ENCODE measurements at regions not wholly inside any gene's neighbourhood (a gene's known extent, or its start where the extent isn't known, plus 50 kb on each side); places are given as distances from the start of the nearest gene placed in this dataset.

GRCh38 chr2:76310894-76311633 lies 600.3 kb upstream of the GCFC2 start:
- TF ChIP-seq POLR2A (IDR thresholded peaks at IDR 0.05) (no peak), CTCF (IDR thresholded peaks at IDR 0.05) (no peak)
